CD4-positive, alpha-beta T cell treated with Interleukin-15 for 4 hours (primary cell): ENCODE measurements at regions not wholly inside any gene's neighbourhood (a gene's known extent, or its start where the extent isn't known, plus 50 kb on each side); places are given as distances from the start of the nearest gene placed in this dataset.

ENCODE experiments used
- DNase-seq: peaks from one replicate; pipeline ENCODE4 v3.0.0-alpha.2; 2020; ENCODE audit warnings: low spot score

GRCh38 chr12:91968076-91968776, 177.4 kb downstream of the BTG1 start:
- no peak for DNase-seq

- DNase-seq: no peak
These were observed 178.1 kb downstream of the BTG1 start for GRCh38 chr12:91967590-91967989.

GRCh38 chr12:91965781-91966180, 179.9 kb downstream of the BTG1 start:
- DNase-seq: no peak

GRCh38 chr12:91964501-91964900, 181.1 kb downstream of the BTG1 start:
- DNase-seq: no peak

- no peak for DNase-seq
These were observed 186.4 kb downstream of the BTG1 start for GRCh38 chr12:91959220-91959619.

- DNase-seq: no peak
These were observed 186.8 kb downstream of the BTG1 start for GRCh38 chr12:91958816-91959215.

- DNase-seq: no peak
These were observed 190.9 kb downstream of the BTG1 start for GRCh38 chr12:91954747-91955146.

- DNase-seq: no peak
These were observed 191.3 kb downstream of the BTG1 start for GRCh38 chr12:91954326-91954725.

GRCh38 chr12:91952916-91953315, 192.7 kb downstream of the BTG1 start:
- no peak for DNase-seq

- no peak for DNase-seq
These were observed 194.1 kb downstream of the BTG1 start for GRCh38 chr12:91951571-91951970.

GRCh38 chr12:91948504-91948903, 197.1 kb downstream of the BTG1 start:
- DNase-seq: peak; percentile 13

GRCh38 chr12:91947459-91947858, 198.2 kb downstream of the BTG1 start:
- DNase-seq: no peak

- DNase-seq: no peak
These were observed 201.0 kb downstream of the BTG1 start for GRCh38 chr12:91944637-91945036.

- no peak for DNase-seq
These were observed 204.6 kb downstream of the BTG1 start for GRCh38 chr12:91940826-91941570.

GRCh38 chr12:91940322-91940721, 205.3 kb downstream of the BTG1 start:
- DNase-seq: no peak

- DNase-seq: no peak
These were observed 207.9 kb downstream of the BTG1 start for GRCh38 chr12:91937706-91938105.

- no peak for DNase-seq
These were observed 208.6 kb downstream of the BTG1 start for GRCh38 chr12:91937009-91937408.

GRCh38 chr12:91935296-91935695, 210.3 kb downstream of the BTG1 start:
- no peak for DNase-seq

- DNase-seq: no peak
These were observed 214.5 kb downstream of the BTG1 start for GRCh38 chr12:91931111-91931510.

- DNase-seq: no peak
These were observed 217.1 kb downstream of the BTG1 start for GRCh38 chr12:91928501-91928900.

- no peak for DNase-seq
These were observed 218.8 kb downstream of the BTG1 start for GRCh38 chr12:91926848-91927247.

GRCh38 chr12:91924827-91925226, 220.8 kb downstream of the BTG1 start:
- DNase-seq: no peak

GRCh38 chr12:91923864-91924263, 221.8 kb downstream of the BTG1 start:
- DNase-seq: no peak

GRCh38 chr12:91922674-91923073, 223.0 kb downstream of the BTG1 start:
- DNase-seq: no peak
